Breast epithelium (tissue), 3 donors: ENCODE measurements at regions not wholly inside any gene's neighbourhood (a gene's known extent, or its start where the extent isn't known, plus 50 kb on each side); places are given as distances from the start of the nearest gene placed in this dataset.

ENCODE experiments used
- CTCF ChIP-seq, 3 donors: fragments of 450-650 bp; IDR thresholded peaks; one replicate each; pipeline ENCODE4 v1.5.1; 2016 to 2017; ENCODE audit warnings: antibody characterized with exemption in 3 of 3, mild to moderate bottlenecking in 3 of 3, moderate library complexity in 3 of 3
- POLR2A ChIP-seq: fragments of 450-650 bp; IDR thresholded peaks from one replicate; pipeline ENCODE4 v1.6.1; 2016; ENCODE audit warnings: antibody characterized with exemption, mild to moderate bottlenecking, moderate library complexity

- TF ChIP-seq POLR2A (no peak), CTCF (IDR thresholded peaks at IDR 0.05) (no peak)
Observed at GRCh38 chr3:94314218-94314883, 251.5 kb downstream of the NSUN3 start.
